Adrenal gland (tissue), 5 donors: ENCODE measurements at regions not wholly inside any gene's neighbourhood (a gene's known extent, or its start where the extent isn't known, plus 50 kb on each side); places are given as distances from the start of the nearest gene placed in this dataset.

Experiments used
- POLR2A ChIP-seq, 2 donors: fragments of 450-650 bp; IDR thresholded peaks; one replicate each; pipeline ENCODE4 v1.6.1; 2017; ENCODE audit warnings: antibody characterized with exemption in 2 of 2, mild to moderate bottlenecking in 2 of 2, moderate library complexity in 1 of 2
- TF ChIP-seq, protein P1 (sequence below), 6 experiments: fragments of 450-650 bp in 4 of 6; fragments of 200-600 bp in 2 of 6; sonication (generic) in 1 of 6; IDR thresholded peaks; 1 replicate in 5 of 6; 2 replicates in 1 of 6; pipeline versions ENCODE4 v1.5.1 to v1.8.0; 2016 to 2021; ENCODE audit warnings: antibody characterized with exemption in 6 of 6, mild to moderate bottlenecking in 2 of 6, moderate library complexity in 1 of 6
- donor health status: DM: no; HTN: no; CAD: no.

DNA sequence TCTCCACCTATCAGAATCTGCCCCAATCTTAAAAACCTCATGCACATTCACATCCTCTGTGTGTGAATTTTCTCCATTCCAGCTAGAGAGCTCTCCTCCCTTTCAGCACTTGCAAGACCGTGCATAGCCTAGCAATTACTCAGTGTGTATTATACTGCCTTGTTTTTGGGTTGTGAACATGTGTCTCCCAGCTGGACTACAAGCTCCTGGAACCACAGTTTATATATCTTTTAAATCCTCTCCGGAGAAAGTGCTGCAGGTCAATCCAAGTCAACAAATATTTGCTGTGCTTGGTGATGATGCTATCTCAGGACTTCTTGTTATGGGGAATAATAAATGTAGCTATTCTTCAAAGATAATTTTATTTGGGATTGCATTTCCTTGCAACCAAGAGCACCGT, 58.2 kb upstream of the MEX3C start:
- TF ChIP-seq, protein P1, sequence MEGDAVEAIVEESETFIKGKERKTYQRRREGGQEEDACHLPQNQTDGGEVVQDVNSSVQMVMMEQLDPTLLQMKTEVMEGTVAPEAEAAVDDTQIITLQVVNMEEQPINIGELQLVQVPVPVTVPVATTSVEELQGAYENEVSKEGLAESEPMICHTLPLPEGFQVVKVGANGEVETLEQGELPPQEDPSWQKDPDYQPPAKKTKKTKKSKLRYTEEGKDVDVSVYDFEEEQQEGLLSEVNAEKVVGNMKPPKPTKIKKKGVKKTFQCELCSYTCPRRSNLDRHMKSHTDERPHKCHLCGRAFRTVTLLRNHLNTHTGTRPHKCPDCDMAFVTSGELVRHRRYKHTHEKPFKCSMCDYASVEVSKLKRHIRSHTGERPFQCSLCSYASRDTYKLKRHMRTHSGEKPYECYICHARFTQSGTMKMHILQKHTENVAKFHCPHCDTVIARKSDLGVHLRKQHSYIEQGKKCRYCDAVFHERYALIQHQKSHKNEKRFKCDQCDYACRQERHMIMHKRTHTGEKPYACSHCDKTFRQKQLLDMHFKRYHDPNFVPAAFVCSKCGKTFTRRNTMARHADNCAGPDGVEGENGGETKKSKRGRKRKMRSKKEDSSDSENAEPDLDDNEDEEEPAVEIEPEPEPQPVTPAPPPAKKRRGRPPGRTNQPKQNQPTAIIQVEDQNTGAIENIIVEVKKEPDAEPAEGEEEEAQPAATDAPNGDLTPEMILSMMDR (IDR thresholded peaks at IDR 0.05): no peak
- TF ChIP-seq POLR2A (IDR thresholded peaks at IDR 0.05): no peak
